Vagina (tissue), 2 donors: ENCODE measurements at regions not wholly inside any gene's neighbourhood (a gene's known extent, or its start where the extent isn't known, plus 50 kb on each side); places are given as distances from the start of the nearest gene placed in this dataset.
A peak's percentile ranks its signal among the peaks of the same experiment; 100 is the strongest.
"Not testable (repeated sequence)": the region's sequence is repeated elsewhere in the genome, so short reads cannot be mapped to it uniquely, and the experiment has no call there.

Experiments
- DNase-seq, 2 donors: peaks; one replicate each; pipeline ENCODE4 v3.0.0-alpha.2; 2017; ENCODE audit errors: extremely low spot score in 2 of 2
- H3K27ac ChIP-seq: fragments of 200-600 bp; sonication (generic); one replicate; pipeline ENCODE4 v1.5.1; 2019
- H3K27me3 ChIP-seq: fragments of 200-600 bp; sonication (generic); one replicate; pipeline ENCODE4 v1.5.1; 2019
- H3K36me3 ChIP-seq, 2 donors: fragments of 200-600 bp; sonication (generic); one replicate each; pipeline ENCODE4 v1.5.1; 2017 to 2019
- H3K4me1 ChIP-seq: fragments of 200-600 bp; sonication (generic); one replicate; pipeline ENCODE4 v1.5.1; 2019
- H3K4me3 ChIP-seq, 2 donors: fragments of 200-600 bp; sonication (generic); 1 replicate in 1 of 2; 2 replicates in 1 of 2; pipeline ENCODE4 v1.5.1; 2016 to 2019
- H3K9me3 ChIP-seq: fragments of 200-600 bp; sonication (generic); one replicate; pipeline ENCODE4 v1.5.1; 2019
- CTCF ChIP-seq, 3 experiments: fragments of 450-650 bp in 2 of 3; fragments of 200-600 bp in 1 of 3; sonication (generic) in 1 of 3; IDR thresholded peaks; one replicate each; pipeline ENCODE4 v1.5.1; 2017 to 2019; ENCODE audit warnings: antibody characterized with exemption in 3 of 3, mild to moderate bottlenecking in 2 of 3, moderate library complexity in 2 of 3
- POLR2A ChIP-seq, 2 donors: fragments of 450-650 bp; IDR thresholded peaks; one replicate each; pipeline ENCODE4 v1.6.1; 2017; ENCODE audit warnings: antibody characterized with exemption in 2 of 2, mild to moderate bottlenecking in 2 of 2, moderate library complexity in 2 of 2
- POLR2AphosphoS5 ChIP-seq, 2 donors: sonication (generic); formaldehyde crosslinking; IDR thresholded peaks; one replicate each; pipeline ENCODE4 v1.9.0; 2017; ENCODE audit warnings: antibody characterized with exemption in 2 of 2, mild to moderate bottlenecking in 2 of 2, low read depth in 1 of 2; ENCODE audit not compliant: insufficient read depth in 1 of 2
- intact Hi-C: fragments of 100-400 bp; cut with DNase I; formaldehyde crosslinking; loops from one replicate; pipeline ENCODE4 v1.15.1; 2023

DNA sequence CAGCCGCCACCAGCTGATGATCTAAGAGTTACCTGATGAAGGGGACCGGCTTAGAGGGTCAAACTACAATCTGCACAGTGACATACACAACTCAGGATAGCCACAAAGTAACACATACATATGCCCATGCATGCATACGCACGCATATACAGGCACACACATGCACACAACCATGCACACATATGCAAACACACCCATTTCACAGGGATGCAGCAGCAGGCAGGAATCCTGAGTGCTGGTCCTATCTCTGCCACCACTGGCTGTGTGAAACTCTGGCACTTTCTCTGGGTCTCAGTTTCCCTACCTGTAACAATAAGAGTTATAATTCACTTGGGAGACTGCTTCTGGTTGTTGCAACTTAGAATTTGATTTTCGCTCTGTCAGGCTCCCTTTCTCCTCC is 520.2 kb downstream of the PTPRU start:
- H3K4me1 ChIP-seq = no peaks in the 10 kb centered on the region
- TF ChIP-seq POLR2A (IDR thresholded peaks at IDR 0.05) (no peak), CTCF (IDR thresholded peaks at IDR 0.05) (no peak), POLR2AphosphoS5 (IDR thresholded peaks at IDR 0.05; ENCODE audit: insufficient read depth in 1 of 2, low read depth in 1 of 2) (no peak)
- peak; percentile 27 to 34 for DNase-seq
- no peak overlapping the region for H3K27ac ChIP-seq
- intact Hi-C loops = no loop called here
- no peaks in the 10 kb centered on the region for H3K36me3 ChIP-seq
- no peaks in the 10 kb centered on the region for H3K9me3 ChIP-seq
- H3K4me3 ChIP-seq = no peak overlapping the region
- no peaks in the 10 kb centered on the region for H3K27me3 ChIP-seq

DNA sequence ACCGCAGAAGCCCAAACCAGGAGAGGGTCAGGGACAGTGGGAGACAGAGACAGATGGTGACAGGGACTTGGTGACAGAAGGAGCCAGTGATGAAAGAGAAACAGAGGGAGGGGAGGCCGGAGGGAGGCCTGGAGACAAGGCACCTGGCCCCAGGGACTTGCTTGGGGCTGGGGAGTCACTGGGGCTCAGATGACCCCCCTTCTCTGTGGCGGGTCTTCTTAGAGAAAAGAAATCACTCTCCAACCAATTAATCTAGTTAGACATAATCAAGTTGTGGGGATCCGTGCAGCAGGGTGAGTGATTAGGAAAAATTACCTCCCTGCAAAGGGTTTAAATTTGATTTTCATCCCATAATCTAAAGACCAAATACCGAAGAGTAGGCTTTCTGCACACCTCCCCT is 519.8 kb downstream of the PTPRU start:
- TF ChIP-seq POLR2A (IDR thresholded peaks at IDR 0.05) (no peak), POLR2AphosphoS5 (IDR thresholded peaks at IDR 0.05; ENCODE audit: insufficient read depth in 1 of 2, low read depth in 1 of 2) (no peak)
- Histone ChIP-seq H3K27me3 (no peaks in the 10 kb centered on the region), H3K4me1 (no peaks in the 10 kb centered on the region), H3K9me3 (no peaks in the 10 kb centered on the region), H3K27ac (no peak overlapping the region), H3K4me3 (no peak overlapping the region), H3K36me3 (no peaks in the 10 kb centered on the region)
- peak in 1 of 2 donors; percentile 55 for DNase-seq
- intact Hi-C loops = no loop called here

DNA sequence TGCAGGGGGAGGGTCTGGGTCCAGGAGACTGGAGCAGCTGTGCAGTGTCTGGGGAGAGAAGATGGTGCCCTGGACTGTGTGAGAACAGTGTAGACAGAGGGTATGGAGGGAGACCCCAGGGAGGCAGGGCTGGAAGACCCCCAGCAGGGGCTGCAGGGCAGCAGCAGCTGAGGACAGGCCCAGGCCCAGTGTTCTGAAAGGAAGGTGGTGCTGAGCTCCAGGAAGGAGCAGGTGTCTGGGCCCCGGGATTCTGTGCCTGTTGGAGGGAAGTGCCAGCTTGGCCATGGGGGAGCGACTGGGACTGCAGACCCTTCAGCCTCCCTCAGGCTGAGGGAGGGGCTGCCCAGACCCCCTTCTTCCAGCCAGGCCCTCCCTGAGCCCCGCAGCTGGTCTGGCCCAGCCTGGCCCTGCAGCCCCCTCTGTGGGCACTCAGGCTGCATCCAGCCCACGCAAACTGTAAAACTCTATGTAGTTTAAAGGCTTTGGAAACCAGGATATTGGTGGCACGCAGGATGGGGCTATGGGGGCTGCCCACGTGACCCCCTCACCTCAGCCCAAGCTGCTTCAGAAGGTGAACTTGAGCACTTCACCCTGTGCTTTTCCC is 519.2 kb downstream of the PTPRU start:
- H3K9me3 ChIP-seq, H3K4me3 ChIP-seq, H3K36me3 ChIP-seq, intact Hi-C loops, H3K27ac ChIP-seq, H3K27me3 ChIP-seq, H3K4me1 ChIP-seq: not testable (repeated sequence)
- peak; percentile 37 to 77 for DNase-seq

DNA sequence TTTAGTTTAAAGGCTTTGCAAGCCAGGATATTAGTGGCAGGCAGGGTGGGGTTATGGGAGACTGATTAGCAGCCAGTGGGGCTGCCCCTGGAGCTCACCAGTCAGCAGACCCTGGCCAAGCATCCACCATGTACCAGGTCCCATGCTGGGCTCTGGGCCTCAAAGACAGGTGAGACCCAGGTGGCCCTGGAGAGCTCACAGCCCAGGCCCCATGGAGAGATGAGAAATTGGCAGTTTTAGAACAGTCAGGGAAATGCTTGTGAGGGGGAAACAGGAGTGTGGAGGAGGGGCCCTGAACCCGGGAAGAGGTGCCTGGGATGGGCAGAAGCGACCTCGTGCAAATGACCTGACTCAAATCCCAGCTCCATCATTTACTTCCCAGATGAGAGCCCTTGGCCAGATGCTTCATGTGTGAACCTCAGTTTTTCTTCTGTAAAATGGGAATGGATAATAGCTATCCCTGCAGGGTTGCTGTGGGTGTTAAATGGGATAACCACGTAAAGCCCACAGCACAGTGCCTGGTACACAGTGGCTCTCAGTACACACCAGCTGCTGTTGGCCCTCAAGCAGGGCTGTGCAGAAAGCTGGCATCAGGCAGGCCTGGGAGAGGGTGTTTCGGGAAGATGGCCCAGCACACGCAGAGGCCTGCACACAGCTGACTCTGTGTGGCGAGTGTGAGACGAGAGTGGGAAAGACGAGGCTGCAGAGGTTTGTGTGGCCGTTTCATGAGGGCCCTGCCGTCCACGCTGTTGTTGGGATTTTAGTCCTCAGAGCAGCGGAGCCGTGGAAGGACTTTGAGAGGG is 518.5 kb downstream of the PTPRU start:
- H3K4me3 ChIP-seq = no peak overlapping the region
- H3K27ac ChIP-seq = no peak overlapping the region
- intact Hi-C loops = no loop called here
- DNase-seq = peak; percentile 69 to 74
- H3K9me3 ChIP-seq = no peaks in the 10 kb centered on the region
- H3K27me3 ChIP-seq = no peaks in the 10 kb centered on the region
- H3K36me3 ChIP-seq = no peaks in the 10 kb centered on the region
- no peaks in the 10 kb centered on the region for H3K4me1 ChIP-seq
- no peak for TF ChIP-seq POLR2AphosphoS5 (IDR thresholded peaks at IDR 0.05; ENCODE audit: insufficient read depth in 1 of 2, low read depth in 1 of 2)
- no peak for TF ChIP-seq CTCF (IDR thresholded peaks at IDR 0.05)
- TF ChIP-seq POLR2A (IDR thresholded peaks at IDR 0.05) = no peak

DNA sequence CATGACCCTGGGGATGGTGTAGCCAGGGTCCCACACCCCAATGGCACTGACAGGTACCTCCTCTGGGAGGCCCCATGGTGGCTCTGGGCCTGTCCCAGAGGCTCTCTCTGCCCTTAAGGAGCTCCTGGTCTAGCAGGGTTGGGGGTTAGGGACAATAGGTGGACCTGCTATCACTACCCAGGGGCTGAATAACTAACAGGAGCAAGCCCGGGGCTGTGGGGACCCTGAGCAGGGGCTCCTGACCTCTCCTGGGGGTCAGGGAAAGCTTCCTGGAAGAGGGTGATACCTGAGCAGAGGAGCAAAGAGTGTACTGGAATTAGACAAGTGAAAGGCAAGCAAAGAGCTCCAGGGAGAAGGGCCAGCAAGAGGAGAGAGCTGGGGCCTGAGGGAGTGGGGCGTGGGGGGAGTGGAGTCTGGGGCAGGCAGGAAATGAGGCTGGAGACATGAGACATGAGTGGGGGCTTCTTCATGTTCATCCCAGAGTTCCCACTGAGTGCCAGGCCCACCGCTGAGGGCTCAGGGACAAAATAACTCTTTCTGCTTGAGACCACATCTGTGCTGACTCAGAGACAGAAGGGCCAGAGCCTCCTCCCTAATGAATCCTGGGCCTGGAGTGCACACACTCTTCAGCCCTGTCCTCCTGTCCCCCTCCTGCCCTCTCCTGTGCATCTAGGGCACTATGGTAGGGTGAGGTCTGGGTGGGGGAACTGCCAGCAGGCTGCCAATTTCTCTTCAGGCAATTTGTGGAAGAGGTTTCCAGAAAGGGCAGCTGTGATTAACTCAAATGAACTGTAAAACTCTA is 517.6 kb downstream of the PTPRU start:
- Histone ChIP-seq H3K36me3 (no peaks in the 10 kb centered on the region), H3K4me1 (no peaks in the 10 kb centered on the region), H3K27ac (no peak overlapping the region), H3K4me3 (no peak overlapping the region), H3K27me3 (no peaks in the 10 kb centered on the region), H3K9me3 (no peaks in the 10 kb centered on the region)
- peak; percentile 69 to 91 for DNase-seq
- intact Hi-C loops = no loop called here
- TF ChIP-seq POLR2AphosphoS5 (IDR thresholded peaks at IDR 0.05; ENCODE audit: insufficient read depth in 1 of 2, low read depth in 1 of 2) = no peak
- no peak for TF ChIP-seq CTCF (IDR thresholded peaks at IDR 0.05)
- TF ChIP-seq POLR2A (IDR thresholded peaks at IDR 0.05) = no peak
